Body of pancreas (tissue), 4 donors: ENCODE measurements at regions not wholly inside any gene's neighbourhood (a gene's known extent, or its start where the extent isn't known, plus 50 kb on each side); places are given as distances from the start of the nearest gene placed in this dataset.
"Not testable (repeated sequence)": the region's sequence is repeated elsewhere in the genome, so short reads cannot be mapped to it uniquely, and the experiment has no call there.

Experiments used
- POLR2A ChIP-seq, 3 donors: fragments of 450-650 bp; IDR thresholded peaks; one replicate each; pipeline ENCODE4 v1.6.1; 2016; ENCODE audit warnings: antibody characterized with exemption in 3 of 3, mild to moderate bottlenecking in 2 of 3
- TF ChIP-seq, protein P1 (sequence below), 7 experiments: fragments of 450-650 bp in 4 of 7; fragments of 200-600 bp in 3 of 7; sonication (generic) in 3 of 7; IDR thresholded peaks; one replicate each; pipeline ENCODE4 v1.5.1; 2016 to 2019; ENCODE audit warnings: antibody characterized with exemption in 7 of 7

DNA sequence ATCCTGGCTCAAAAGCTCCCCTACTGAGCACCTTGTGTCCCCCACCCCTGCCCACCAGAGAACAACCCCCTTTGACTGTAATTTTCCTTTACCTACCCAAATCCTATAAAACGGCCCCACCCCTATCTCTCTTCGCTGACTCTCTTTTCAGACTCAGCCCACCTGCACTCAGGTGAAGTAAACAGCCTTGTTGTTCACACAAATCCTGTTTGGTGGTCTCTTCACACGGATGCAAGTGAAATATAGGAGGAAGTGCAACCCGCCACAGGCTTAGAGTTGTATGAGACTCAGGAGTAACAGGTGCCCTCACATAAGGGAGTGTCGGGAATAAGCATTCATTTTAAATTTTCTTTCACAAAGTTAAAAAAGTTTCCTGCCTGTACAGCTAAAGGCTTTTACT, 57.6 kb upstream of the SPP1 start:
- TF ChIP-seq POLR2A (IDR thresholded peaks at IDR 0.05), result not testable (repeated sequence)
- TF ChIP-seq, protein P1, sequence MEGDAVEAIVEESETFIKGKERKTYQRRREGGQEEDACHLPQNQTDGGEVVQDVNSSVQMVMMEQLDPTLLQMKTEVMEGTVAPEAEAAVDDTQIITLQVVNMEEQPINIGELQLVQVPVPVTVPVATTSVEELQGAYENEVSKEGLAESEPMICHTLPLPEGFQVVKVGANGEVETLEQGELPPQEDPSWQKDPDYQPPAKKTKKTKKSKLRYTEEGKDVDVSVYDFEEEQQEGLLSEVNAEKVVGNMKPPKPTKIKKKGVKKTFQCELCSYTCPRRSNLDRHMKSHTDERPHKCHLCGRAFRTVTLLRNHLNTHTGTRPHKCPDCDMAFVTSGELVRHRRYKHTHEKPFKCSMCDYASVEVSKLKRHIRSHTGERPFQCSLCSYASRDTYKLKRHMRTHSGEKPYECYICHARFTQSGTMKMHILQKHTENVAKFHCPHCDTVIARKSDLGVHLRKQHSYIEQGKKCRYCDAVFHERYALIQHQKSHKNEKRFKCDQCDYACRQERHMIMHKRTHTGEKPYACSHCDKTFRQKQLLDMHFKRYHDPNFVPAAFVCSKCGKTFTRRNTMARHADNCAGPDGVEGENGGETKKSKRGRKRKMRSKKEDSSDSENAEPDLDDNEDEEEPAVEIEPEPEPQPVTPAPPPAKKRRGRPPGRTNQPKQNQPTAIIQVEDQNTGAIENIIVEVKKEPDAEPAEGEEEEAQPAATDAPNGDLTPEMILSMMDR (IDR thresholded peaks at IDR 0.05), result not testable (repeated sequence)
